SK-N-SH treated with all-trans-retinoic acid at 6 μM for 48 hours (cell line): ENCODE measurements at regions not wholly inside any gene's neighbourhood (a gene's known extent, or its start where the extent isn't known, plus 50 kb on each side); places are given as distances from the start of the nearest gene placed in this dataset.

Source experiments
- ARNTL ChIP-seq: fragments of 450-650 bp; formaldehyde crosslinking; IDR thresholded peaks from 2 replicates; pipeline ENCODE4 v1.5.0; 2020; ENCODE audit warnings: low read depth, mild to moderate bottlenecking, moderate library complexity, borderline replicate concordance
- BACH2 ChIP-seq: fragments of 250-450 bp; sonication (Bioruptor Pico); IDR thresholded peaks from 2 replicates; pipeline ENCODE4 v1.9.0; 2021; ENCODE audit warnings: mild to moderate bottlenecking, borderline replicate concordance
- ESRRG ChIP-seq: fragments of 250-450 bp; sonication (Bioruptor Pico); IDR thresholded peaks from 2 replicates; pipeline ENCODE4 v1.6.1; 2021; ENCODE audit warnings: mild to moderate bottlenecking
- GLIS3 ChIP-seq: fragments of 250-450 bp; sonication (Bioruptor Pico); IDR thresholded peaks from 2 replicates; pipeline ENCODE4 v1.5.0; 2020; ENCODE audit warnings: mild to moderate bottlenecking, moderate library complexity
- ISL1 ChIP-seq: fragments of 250-450 bp; sonication (Bioruptor Pico); IDR thresholded peaks from 2 replicates; pipeline ENCODE4 v2.1.2; 2022; ENCODE audit warnings: mild to moderate bottlenecking, moderate library complexity
- POU6F1 ChIP-seq: fragments of 250-450 bp; sonication (Bioruptor Pico); IDR thresholded peaks from 2 replicates; pipeline ENCODE4 v1.8.0; 2021; ENCODE audit warnings: low read depth, mild to moderate bottlenecking, moderate library complexity, borderline replicate concordance
- PPARA ChIP-seq: fragments of 250-450 bp; sonication (Bioruptor Pico); IDR thresholded peaks from 2 replicates; pipeline ENCODE4 v1.5.0; 2020; ENCODE audit warnings: mild to moderate bottlenecking, borderline replicate concordance
- RARB ChIP-seq: fragments of 250-450 bp; sonication (Bioruptor Pico); IDR thresholded peaks from 2 replicates; pipeline ENCODE4 v1.8.0; 2021; ENCODE audit warnings: mild to moderate bottlenecking, moderate library complexity
- SNAI2 ChIP-seq: fragments of 250-450 bp; sonication (Bioruptor Pico); IDR thresholded peaks from 2 replicates; pipeline ENCODE4 v1.5.0; 2020; ENCODE audit warnings: mild to moderate bottlenecking, moderate library complexity
- TSHZ2 ChIP-seq: fragments of 250-450 bp; sonication (Bioruptor Pico); IDR thresholded peaks from 2 replicates; pipeline ENCODE4 v1.5.0; 2020; ENCODE audit warnings: mild to moderate bottlenecking, moderate library complexity
- ZC3H10 ChIP-seq: fragments of 250-450 bp; sonication (Bioruptor Pico); IDR thresholded peaks from 2 replicates; pipeline ENCODE4 v1.5.1; 2021; ENCODE audit warnings: mild to moderate bottlenecking, moderate library complexity
- ZFP3 ChIP-seq: fragments of 250-450 bp; sonication (Bioruptor Pico); IDR thresholded peaks from 2 replicates; pipeline ENCODE4 v1.5.0; 2020; ENCODE audit warnings: mild to moderate bottlenecking, moderate library complexity
- ZFP30 ChIP-seq: fragments of 450-650 bp; formaldehyde crosslinking; IDR thresholded peaks from 2 replicates; pipeline ENCODE4 v1.5.0; 2022; ENCODE audit warnings: mild to moderate bottlenecking, moderate library complexity
- ZNF8 ChIP-seq: fragments of 450-650 bp; formaldehyde crosslinking; IDR thresholded peaks from 2 replicates; pipeline ENCODE4 v1.5.0; 2020; ENCODE audit warnings: mild to moderate bottlenecking, moderate library complexity

GRCh38 chr17:13393841-13394710, 207.7 kb downstream of the HS3ST3A1 start:
- no peak for TF ChIP-seq ZC3H10 (CRISPR knock-in tag)
- TF ChIP-seq GLIS3 (CRISPR knock-in tag) = no peak
- TF ChIP-seq TSHZ2 (CRISPR knock-in tag) = no peak
- TF ChIP-seq PPARA (CRISPR knock-in tag) = no peak
- TF ChIP-seq SNAI2 (CRISPR knock-in tag) = no peak
- TF ChIP-seq ARNTL (CRISPR knock-in tag) = no peak
- no peak for TF ChIP-seq ZFP3 (CRISPR knock-in tag)
- no peak for TF ChIP-seq BACH2 (CRISPR knock-in tag)
- TF ChIP-seq ZFP30 (CRISPR knock-in tag) = no peak
- no peak for TF ChIP-seq ISL1 (CRISPR knock-in tag)
- no peak for TF ChIP-seq ZNF8 (CRISPR knock-in tag)
- TF ChIP-seq RARB = no peak
- TF ChIP-seq POU6F1 (CRISPR knock-in tag) = no peak
- no peak for TF ChIP-seq ESRRG
